K562 (cell line): ENCODE measurements at regions not wholly inside any gene's neighbourhood (a gene's known extent, or its start where the extent isn't known, plus 50 kb on each side); places are given as distances from the start of the nearest gene placed in this dataset.

ENCODE experiments used
- CSDE1 ChIP-seq, 2 experiments: fragments of 450-650 bp; IDR thresholded peaks; 2 replicates each; pipeline ENCODE4 v1.6.1; 2016; ENCODE audit warnings: mild to moderate bottlenecking in 1 of 2
- ETS2 ChIP-seq: IDR thresholded peaks from 2 replicates; pipeline ENCODE4 v1.6.1; 2016; ENCODE audit warnings: borderline replicate concordance, missing genetic modification characterization, mild to moderate bottlenecking, moderate library complexity, missing compliant biosample characterization; ENCODE audit not compliant: poor library complexity, severe bottlenecking
- FIP1L1 ChIP-seq: fragments of 200-400 bp; formaldehyde crosslinking; IDR thresholded peaks from 2 replicates; pipeline ENCODE4 v1.6.1; 2018; ENCODE audit warnings: mild to moderate bottlenecking, low read depth, low read length; ENCODE audit not compliant: poor library complexity, severe bottlenecking
- FOS ChIP-seq: IDR thresholded peaks from 3 replicates; pipeline ENCODE4 v1.6.1; 2011; ENCODE audit not compliant: insufficient read length; ENCODE audit errors: extremely low read depth
- MAZ ChIP-seq, 2 experiments: fragments of 450-650 bp in 1 of 2; sonication (generic) in 1 of 2; formaldehyde crosslinking; IDR thresholded peaks in 1 of 2; conservative IDR thresholded peaks in 1 of 2; 2 replicates each; pipeline versions ENCODE4 v1.4.0 to v1.5.0; 2020; ENCODE audit warnings: mild to moderate bottlenecking in 1 of 2, missing genetic modification reagents in 1 of 2
- MIER1 ChIP-seq: fragments of 450-650 bp; IDR thresholded peaks from 2 replicates; pipeline ENCODE4 v1.6.1; 2016; ENCODE audit warnings: antibody characterized with exemption, mild to moderate bottlenecking, low read depth
- ZNF347 ChIP-seq: fragments of 450-650 bp; formaldehyde crosslinking; IDR thresholded peaks from 2 replicates; pipeline ENCODE4 v1.4.0; 2020; ENCODE audit warnings: low read depth, mild to moderate bottlenecking, moderate library complexity
- ZNF384 ChIP-seq: IDR thresholded peaks from 2 replicates; pipeline ENCODE4 v1.6.1; 2012; ENCODE audit warnings: low read depth, low read length, improper control_type of control experiment
- TF ChIP-seq, protein P1 (sequence below): fragments of 150-350 bp; IDR thresholded peaks from 2 replicates; pipeline ENCODE4 v1.6.1; 2014; ENCODE audit warnings: low read depth, mild to moderate bottlenecking, low read length, borderline replicate concordance
- TF ChIP-seq, protein P2 (sequence below): fragments of 450-650 bp; formaldehyde crosslinking; IDR thresholded peaks from 2 replicates; pipeline ENCODE4 v1.4.0; 2020; ENCODE audit warnings: mild to moderate bottlenecking
- TF ChIP-seq, protein P3 (sequence below): sonication (generic); formaldehyde crosslinking; IDR thresholded peaks from 2 replicates; pipeline ENCODE4 v1.9.0; 2022; ENCODE audit warnings: mild to moderate bottlenecking, missing genetic modification reagents
- TF ChIP-seq, protein P4 (sequence below): fragments of 450-650 bp; IDR thresholded peaks from 2 replicates; pipeline ENCODE4 v1.6.1; 2016; ENCODE audit warnings: mild to moderate bottlenecking, moderate library complexity

DNA sequence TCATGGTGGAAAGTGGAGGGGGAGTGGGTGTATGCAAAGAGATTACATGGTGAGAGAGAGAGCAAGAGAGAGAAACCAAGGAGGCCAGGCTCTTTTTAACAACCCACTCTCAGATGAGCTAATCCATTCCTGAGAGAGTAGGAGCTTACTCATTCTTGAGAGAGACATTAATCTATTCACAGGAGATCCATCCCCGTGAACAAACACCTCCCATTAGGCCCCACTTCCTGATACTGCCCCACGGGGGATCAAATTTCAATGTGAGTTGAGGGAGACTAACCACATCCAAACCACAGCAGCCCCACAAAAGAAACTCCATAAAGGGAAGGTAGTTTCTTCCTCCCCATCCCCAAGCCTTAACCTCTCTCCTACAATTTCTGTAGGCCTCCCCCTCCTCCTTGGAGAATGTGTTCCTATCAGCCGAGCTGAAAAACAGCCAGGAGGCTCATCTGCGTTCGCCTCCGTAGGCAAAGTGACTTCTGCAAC lies 450.0 kb downstream of the NPIPA7 start (continued):
- TF ChIP-seq, protein P1, sequence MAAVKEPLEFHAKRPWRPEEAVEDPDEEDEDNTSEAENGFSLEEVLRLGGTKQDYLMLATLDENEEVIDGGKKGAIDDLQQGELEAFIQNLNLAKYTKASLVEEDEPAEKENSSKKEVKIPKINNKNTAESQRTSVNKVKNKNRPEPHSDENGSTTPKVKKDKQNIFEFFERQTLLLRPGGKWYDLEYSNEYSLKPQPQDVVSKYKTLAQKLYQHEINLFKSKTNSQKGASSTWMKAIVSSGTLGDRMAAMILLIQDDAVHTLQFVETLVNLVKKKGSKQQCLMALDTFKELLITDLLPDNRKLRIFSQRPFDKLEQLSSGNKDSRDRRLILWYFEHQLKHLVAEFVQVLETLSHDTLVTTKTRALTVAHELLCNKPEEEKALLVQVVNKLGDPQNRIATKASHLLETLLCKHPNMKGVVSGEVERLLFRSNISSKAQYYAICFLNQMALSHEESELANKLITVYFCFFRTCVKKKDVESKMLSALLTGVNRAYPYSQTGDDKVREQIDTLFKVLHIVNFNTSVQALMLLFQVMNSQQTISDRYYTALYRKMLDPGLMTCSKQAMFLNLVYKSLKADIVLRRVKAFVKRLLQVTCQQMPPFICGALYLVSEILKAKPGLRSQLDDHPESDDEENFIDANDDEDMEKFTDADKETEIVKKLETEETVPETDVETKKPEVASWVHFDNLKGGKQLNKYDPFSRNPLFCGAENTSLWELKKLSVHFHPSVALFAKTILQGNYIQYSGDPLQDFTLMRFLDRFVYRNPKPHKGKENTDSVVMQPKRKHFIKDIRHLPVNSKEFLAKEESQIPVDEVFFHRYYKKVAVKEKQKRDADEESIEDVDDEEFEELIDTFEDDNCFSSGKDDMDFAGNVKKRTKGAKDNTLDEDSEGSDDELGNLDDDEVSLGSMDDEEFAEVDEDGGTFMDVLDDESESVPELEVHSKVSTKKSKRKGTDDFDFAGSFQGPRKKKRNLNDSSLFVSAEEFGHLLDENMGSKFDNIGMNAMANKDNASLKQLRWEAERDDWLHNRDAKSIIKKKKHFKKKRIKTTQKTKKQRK: no peak
- TF ChIP-seq FOS (no peak), ZNF384 (no peak), CSDE1 (IDR thresholded peaks at IDR 0.05) (no peak), FIP1L1 (no peak), MIER1 (peak; percentile 83), ETS2 (tag) (no peak), MAZ (CRISPR knock-in tag; conservative IDR thresholded peaks at IDR 0.05 in 1 of 2, IDR thresholded peaks at IDR 0.05 in 1 of 2) (no peak), ZNF347 (CRISPR knock-in tag) (no peak)
- TF ChIP-seq, protein P2, sequence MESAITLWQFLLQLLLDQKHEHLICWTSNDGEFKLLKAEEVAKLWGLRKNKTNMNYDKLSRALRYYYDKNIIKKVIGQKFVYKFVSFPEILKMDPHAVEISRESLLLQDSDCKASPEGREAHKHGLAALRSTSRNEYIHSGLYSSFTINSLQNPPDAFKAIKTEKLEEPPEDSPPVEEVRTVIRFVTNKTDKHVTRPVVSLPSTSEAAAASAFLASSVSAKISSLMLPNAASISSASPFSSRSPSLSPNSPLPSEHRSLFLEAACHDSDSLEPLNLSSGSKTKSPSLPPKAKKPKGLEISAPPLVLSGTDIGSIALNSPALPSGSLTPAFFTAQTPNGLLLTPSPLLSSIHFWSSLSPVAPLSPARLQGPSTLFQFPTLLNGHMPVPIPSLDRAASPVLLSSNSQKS (CRISPR knock-in tag): no peak
- TF ChIP-seq, protein P3, sequence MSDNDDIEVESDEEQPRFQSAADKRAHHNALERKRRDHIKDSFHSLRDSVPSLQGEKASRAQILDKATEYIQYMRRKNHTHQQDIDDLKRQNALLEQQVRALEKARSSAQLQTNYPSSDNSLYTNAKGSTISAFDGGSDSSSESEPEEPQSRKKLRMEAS (CRISPR knock-in tag): no peak
- TF ChIP-seq, protein P4, sequence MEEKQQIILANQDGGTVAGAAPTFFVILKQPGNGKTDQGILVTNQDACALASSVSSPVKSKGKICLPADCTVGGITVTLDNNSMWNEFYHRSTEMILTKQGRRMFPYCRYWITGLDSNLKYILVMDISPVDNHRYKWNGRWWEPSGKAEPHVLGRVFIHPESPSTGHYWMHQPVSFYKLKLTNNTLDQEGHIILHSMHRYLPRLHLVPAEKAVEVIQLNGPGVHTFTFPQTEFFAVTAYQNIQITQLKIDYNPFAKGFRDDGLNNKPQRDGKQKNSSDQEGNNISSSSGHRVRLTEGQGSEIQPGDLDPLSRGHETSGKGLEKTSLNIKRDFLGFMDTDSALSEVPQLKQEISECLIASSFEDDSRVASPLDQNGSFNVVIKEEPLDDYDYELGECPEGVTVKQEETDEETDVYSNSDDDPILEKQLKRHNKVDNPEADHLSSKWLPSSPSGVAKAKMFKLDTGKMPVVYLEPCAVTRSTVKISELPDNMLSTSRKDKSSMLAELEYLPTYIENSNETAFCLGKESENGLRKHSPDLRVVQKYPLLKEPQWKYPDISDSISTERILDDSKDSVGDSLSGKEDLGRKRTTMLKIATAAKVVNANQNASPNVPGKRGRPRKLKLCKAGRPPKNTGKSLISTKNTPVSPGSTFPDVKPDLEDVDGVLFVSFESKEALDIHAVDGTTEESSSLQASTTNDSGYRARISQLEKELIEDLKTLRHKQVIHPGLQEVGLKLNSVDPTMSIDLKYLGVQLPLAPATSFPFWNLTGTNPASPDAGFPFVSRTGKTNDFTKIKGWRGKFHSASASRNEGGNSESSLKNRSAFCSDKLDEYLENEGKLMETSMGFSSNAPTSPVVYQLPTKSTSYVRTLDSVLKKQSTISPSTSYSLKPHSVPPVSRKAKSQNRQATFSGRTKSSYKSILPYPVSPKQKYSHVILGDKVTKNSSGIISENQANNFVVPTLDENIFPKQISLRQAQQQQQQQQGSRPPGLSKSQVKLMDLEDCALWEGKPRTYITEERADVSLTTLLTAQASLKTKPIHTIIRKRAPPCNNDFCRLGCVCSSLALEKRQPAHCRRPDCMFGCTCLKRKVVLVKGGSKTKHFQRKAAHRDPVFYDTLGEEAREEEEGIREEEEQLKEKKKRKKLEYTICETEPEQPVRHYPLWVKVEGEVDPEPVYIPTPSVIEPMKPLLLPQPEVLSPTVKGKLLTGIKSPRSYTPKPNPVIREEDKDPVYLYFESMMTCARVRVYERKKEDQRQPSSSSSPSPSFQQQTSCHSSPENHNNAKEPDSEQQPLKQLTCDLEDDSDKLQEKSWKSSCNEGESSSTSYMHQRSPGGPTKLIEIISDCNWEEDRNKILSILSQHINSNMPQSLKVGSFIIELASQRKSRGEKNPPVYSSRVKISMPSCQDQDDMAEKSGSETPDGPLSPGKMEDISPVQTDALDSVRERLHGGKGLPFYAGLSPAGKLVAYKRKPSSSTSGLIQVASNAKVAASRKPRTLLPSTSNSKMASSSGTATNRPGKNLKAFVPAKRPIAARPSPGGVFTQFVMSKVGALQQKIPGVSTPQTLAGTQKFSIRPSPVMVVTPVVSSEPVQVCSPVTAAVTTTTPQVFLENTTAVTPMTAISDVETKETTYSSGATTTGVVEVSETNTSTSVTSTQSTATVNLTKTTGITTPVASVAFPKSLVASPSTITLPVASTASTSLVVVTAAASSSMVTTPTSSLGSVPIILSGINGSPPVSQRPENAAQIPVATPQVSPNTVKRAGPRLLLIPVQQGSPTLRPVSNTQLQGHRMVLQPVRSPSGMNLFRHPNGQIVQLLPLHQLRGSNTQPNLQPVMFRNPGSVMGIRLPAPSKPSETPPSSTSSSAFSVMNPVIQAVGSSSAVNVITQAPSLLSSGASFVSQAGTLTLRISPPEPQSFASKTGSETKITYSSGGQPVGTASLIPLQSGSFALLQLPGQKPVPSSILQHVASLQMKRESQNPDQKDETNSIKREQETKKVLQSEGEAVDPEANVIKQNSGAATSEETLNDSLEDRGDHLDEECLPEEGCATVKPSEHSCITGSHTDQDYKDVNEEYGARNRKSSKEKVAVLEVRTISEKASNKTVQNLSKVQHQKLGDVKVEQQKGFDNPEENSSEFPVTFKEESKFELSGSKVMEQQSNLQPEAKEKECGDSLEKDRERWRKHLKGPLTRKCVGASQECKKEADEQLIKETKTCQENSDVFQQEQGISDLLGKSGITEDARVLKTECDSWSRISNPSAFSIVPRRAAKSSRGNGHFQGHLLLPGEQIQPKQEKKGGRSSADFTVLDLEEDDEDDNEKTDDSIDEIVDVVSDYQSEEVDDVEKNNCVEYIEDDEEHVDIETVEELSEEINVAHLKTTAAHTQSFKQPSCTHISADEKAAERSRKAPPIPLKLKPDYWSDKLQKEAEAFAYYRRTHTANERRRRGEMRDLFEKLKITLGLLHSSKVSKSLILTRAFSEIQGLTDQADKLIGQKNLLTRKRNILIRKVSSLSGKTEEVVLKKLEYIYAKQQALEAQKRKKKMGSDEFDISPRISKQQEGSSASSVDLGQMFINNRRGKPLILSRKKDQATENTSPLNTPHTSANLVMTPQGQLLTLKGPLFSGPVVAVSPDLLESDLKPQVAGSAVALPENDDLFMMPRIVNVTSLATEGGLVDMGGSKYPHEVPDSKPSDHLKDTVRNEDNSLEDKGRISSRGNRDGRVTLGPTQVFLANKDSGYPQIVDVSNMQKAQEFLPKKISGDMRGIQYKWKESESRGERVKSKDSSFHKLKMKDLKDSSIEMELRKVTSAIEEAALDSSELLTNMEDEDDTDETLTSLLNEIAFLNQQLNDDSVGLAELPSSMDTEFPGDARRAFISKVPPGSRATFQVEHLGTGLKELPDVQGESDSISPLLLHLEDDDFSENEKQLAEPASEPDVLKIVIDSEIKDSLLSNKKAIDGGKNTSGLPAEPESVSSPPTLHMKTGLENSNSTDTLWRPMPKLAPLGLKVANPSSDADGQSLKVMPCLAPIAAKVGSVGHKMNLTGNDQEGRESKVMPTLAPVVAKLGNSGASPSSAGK: no peak
